Osteocyte (in vitro differentiated cells): ENCODE measurements at regions not wholly inside any gene's neighbourhood (a gene's known extent, or its start where the extent isn't known, plus 50 kb on each side); places are given as distances from the start of the nearest gene placed in this dataset.

Experiments
- DNase-seq: peaks from one replicate; pipeline ENCODE4 v3.0.0; 2021; ENCODE audit warnings: mixed read lengths; ENCODE audit not compliant: unreplicated experiment; ENCODE audit errors: extremely low spot score
- H3K27ac Mint-ChIP-seq: one replicate; pipeline ENCODE4 v1.8.0; 2021; ENCODE audit warnings: mild to moderate bottlenecking, mixed read lengths; ENCODE audit not compliant: unreplicated experiment
- H3K27me3 Mint-ChIP-seq: one replicate; pipeline ENCODE4 v1.8.0; 2021; ENCODE audit warnings: mixed read lengths; ENCODE audit not compliant: unreplicated experiment
- H3K36me3 Mint-ChIP-seq: one replicate; pipeline ENCODE4 v1.8.0; 2021; ENCODE audit warnings: mixed read lengths; ENCODE audit not compliant: unreplicated experiment
- H3K4me1 Mint-ChIP-seq: one replicate; pipeline ENCODE4 v1.8.0; 2021; ENCODE audit warnings: mixed read lengths; ENCODE audit not compliant: unreplicated experiment
- H3K4me3 Mint-ChIP-seq: one replicate; pipeline ENCODE4 v1.8.0; 2021; ENCODE audit warnings: mild to moderate bottlenecking, moderate library complexity, mixed read lengths; ENCODE audit not compliant: unreplicated experiment
- H3K9me3 Mint-ChIP-seq: one replicate; pipeline ENCODE4 v1.8.0; 2021; ENCODE audit warnings: mixed read lengths; ENCODE audit not compliant: unreplicated experiment
- TF ChIP-seq, protein P1 (sequence below): fragments of 200-600 bp; sonication (generic); IDR thresholded peaks from 2 replicates; pipeline ENCODE4 v1.5.0; 2021; ENCODE audit warnings: antibody characterized with exemption, mild to moderate bottlenecking, moderate library complexity

DNA sequence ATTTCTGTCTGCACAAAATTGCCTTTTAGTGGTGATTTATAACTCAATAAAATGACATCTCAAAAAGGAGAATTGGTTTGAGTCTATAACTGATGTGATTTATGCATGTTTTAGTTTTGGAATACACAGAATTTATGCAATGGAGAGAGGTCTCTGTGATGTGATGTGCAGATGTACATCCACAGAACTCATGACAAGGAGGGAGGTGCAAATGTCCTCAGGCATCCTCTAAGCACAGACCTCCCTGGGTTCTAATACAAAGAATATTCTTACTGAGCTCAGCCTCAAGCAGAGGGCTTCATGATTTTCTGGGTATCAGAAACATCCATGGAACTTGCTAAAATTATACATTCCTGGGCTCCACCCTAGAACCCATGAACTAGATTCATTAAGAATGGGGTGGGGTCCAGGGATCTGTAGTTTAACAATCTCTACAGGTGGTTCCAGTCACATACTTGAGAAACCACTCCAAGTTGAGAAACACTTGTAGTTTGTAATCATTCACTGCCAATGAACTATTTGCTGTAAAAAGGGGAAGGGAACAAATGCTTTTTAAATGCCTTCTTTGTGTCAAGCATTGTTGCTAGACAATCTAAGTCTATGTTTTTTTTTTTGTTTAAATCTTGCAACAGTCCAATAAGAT, 60.2 kb upstream of the NEDD9 start:
- DNase-seq = no peak
- peaks cover 9% of the 10 kb centered on the region for H3K9me3 Mint-ChIP-seq

DNA sequence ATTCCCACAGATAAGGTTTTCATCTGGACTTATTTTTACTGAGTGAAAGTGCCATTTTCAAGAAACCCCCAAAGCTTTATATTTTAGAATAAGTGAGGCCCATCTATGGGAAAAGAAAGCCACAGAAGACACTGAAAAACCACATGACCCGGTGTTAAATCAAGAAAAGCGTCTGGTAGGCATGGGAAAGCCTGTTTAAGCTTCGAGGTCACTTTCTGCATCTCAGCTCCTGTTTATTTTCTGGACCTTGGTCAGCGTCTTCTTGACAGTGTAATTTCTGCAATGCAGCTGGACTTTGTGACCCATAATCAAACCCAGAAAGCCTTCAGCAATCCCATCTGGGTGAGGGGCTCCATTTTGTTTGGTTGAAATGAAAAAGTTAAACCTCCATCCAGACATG, 59.6 kb upstream of the NEDD9 start:
- Mint-ChIP-seq H3K4me1 (no peaks in the 10 kb centered on the region), H3K9me3 (peaks cover 9% of the 10 kb centered on the region), H3K27ac (no peak overlapping the region), H3K36me3 (no peaks in the 10 kb centered on the region), H3K27me3 (no peaks in the 10 kb centered on the region), H3K4me3 (no peak overlapping the region)
- TF ChIP-seq, protein P1, sequence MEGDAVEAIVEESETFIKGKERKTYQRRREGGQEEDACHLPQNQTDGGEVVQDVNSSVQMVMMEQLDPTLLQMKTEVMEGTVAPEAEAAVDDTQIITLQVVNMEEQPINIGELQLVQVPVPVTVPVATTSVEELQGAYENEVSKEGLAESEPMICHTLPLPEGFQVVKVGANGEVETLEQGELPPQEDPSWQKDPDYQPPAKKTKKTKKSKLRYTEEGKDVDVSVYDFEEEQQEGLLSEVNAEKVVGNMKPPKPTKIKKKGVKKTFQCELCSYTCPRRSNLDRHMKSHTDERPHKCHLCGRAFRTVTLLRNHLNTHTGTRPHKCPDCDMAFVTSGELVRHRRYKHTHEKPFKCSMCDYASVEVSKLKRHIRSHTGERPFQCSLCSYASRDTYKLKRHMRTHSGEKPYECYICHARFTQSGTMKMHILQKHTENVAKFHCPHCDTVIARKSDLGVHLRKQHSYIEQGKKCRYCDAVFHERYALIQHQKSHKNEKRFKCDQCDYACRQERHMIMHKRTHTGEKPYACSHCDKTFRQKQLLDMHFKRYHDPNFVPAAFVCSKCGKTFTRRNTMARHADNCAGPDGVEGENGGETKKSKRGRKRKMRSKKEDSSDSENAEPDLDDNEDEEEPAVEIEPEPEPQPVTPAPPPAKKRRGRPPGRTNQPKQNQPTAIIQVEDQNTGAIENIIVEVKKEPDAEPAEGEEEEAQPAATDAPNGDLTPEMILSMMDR = no peak
- DNase-seq = no peak

More for the DNA sequence above, 60.2 kb upstream of the NEDD9 start:
- H3K27me3 Mint-ChIP-seq = no peaks in the 10 kb centered on the region
- H3K4me3 Mint-ChIP-seq = no peak overlapping the region
- no peaks in the 10 kb centered on the region for H3K4me1 Mint-ChIP-seq
- no peak overlapping the region for H3K27ac Mint-ChIP-seq
- TF ChIP-seq, protein P1 = no peak
- no peaks in the 10 kb centered on the region for H3K36me3 Mint-ChIP-seq

DNA sequence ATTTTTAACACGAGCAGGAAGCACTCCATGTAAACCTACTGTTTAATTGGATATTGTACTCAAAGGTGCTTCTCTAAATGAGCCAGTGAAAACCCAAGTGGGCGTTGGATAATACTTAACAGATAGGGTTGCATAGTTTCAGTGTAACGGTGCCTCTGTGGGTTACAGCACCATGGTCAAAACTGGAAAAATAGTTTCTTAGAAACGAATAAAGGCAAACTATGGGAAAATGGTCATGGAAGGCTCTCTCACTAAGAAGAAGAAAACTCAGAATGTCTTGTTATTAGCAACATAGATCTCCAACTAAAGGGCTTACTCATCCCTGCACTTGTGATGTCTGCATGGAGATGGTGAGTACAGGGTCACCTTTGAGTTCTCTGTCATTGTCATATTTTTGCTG, 59.1 kb upstream of the NEDD9 start:
- H3K4me3 Mint-ChIP-seq = no peak overlapping the region
- peaks cover 9% of the 10 kb centered on the region for H3K9me3 Mint-ChIP-seq
- no peaks in the 10 kb centered on the region for H3K36me3 Mint-ChIP-seq
- H3K27me3 Mint-ChIP-seq = no peaks in the 10 kb centered on the region
- H3K4me1 Mint-ChIP-seq = no peaks in the 10 kb centered on the region
- no peak for DNase-seq
- no peak overlapping the region for H3K27ac Mint-ChIP-seq
- TF ChIP-seq, protein P1 = no peak

DNA sequence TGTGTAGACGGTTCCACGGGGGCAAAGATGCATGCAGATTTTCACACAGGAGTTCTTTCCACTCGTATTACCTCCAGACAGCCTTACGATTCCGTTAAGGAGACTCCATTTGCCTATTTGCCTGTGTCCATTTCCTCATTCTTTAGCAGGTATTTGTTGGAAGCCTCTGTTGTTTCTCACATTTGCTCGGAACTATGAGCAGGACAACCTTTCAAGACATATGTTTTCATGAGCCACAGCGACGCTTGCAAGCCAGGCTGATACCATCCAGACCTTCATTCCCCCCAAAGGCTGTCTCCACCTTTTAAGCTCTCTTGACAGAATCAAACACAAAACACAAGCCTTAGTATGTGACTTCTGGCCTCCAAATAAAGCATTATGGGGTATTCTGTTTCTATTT, 57.6 kb upstream of the NEDD9 start:
- Mint-ChIP-seq H3K9me3 (peaks cover 4% of the 10 kb centered on the region), H3K27ac (no peak overlapping the region), H3K4me3 (no peak overlapping the region), H3K27me3 (no peaks in the 10 kb centered on the region), H3K4me1 (no peaks in the 10 kb centered on the region), H3K36me3 (no peaks in the 10 kb centered on the region)
- DNase-seq = no peak
- TF ChIP-seq, protein P1 = no peak

DNA sequence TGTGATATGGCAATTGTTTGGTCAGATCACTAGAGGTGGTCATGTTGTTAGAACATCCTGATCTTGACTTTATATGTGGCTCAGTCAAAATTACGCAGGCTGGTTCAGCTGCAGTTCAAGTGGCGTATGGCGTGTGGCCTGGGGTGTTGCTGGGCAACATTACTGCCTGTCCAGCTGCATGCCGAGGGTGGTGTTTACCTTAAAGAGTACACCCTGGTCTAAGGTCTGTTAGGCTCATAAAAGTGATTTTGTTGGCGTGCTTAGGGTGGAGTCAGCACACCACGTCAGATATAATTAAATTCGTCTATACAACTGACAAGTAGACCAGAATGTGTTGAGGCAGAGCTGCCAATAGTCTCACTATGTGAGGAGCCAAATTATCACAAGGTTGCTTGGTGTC, 55.6 kb upstream of the NEDD9 start:
- Mint-ChIP-seq H3K27ac (no peak overlapping the region), H3K36me3 (no peaks in the 10 kb centered on the region), H3K27me3 (no peaks in the 10 kb centered on the region), H3K4me1 (no peaks in the 10 kb centered on the region), H3K4me3 (no peak overlapping the region), H3K9me3 (peaks cover 4% of the 10 kb centered on the region)
- DNase-seq = no peak
- TF ChIP-seq, protein P1 = no peak
